ENCODE measurements at regions not wholly inside any gene's neighbourhood (a gene's known extent, or its start where the extent isn't known, plus 50 kb on each side); places are given as distances from the start of the nearest gene placed in this dataset.
"Not testable (repeated sequence)": the region's sequence is repeated elsewhere in the genome, so short reads cannot be mapped to it uniquely, and the experiment has no call there.

DNA sequence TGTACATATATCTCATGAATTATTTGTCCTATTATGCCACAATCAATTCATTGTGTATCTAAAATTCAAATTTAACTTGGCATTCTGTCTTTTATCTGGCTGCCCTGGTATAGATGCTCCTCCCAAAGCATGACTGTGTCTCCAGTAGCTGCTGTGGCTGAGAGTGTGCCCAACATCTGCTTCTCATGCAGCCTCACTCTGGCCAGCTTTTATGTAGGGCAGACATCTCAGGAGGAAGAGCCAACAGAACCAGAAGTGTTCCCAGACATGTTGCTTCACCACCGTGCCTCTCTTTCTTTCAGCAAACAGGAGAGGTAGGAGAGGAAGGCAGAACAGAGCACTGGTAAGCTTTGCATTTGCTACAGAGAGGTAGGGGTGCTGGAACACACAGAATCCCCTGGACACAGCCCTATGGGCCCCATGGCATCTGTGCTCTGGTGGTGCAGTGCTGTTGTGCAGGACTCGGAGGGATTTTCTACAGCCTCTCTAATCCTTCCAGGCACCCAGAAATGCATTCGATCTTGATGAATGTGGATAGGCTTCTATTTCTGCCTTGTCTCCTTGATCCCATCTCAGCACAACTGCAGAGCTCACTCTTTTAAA is 637.1 kb downstream of the UTRN start:
- intact Hi-C loops (cut with DNase I) = no loop called here
- Histone ChIP-seq H3K27ac (peak overlapping the region in 1 of 4 donors; percentile 4), H3K27me3 (no peaks in the 10 kb centered on the region), H3K4me1 (peaks cover 21% of the 10 kb centered on the region), H3K4me3 (no peak overlapping the region), H3K36me3 (replicated peaks in 1 of 2; ENCODE audit: insufficient read depth in 1 of 2, low read depth in 2 of 2) (no peaks in the 10 kb centered on the region), H3K9me3 (no peaks in the 10 kb centered on the region)
- TF ChIP-seq POLR2A (IDR thresholded peaks at IDR 0.05) = no peak
- 57 to 64% methylated on average over 3 of the region's 3 CpGs for WGBS, 2 donors
- peak; percentile 41 for ATAC-seq
- peak in 2 of 4 donors; percentile 3 to 14 for DNase-seq

DNA sequence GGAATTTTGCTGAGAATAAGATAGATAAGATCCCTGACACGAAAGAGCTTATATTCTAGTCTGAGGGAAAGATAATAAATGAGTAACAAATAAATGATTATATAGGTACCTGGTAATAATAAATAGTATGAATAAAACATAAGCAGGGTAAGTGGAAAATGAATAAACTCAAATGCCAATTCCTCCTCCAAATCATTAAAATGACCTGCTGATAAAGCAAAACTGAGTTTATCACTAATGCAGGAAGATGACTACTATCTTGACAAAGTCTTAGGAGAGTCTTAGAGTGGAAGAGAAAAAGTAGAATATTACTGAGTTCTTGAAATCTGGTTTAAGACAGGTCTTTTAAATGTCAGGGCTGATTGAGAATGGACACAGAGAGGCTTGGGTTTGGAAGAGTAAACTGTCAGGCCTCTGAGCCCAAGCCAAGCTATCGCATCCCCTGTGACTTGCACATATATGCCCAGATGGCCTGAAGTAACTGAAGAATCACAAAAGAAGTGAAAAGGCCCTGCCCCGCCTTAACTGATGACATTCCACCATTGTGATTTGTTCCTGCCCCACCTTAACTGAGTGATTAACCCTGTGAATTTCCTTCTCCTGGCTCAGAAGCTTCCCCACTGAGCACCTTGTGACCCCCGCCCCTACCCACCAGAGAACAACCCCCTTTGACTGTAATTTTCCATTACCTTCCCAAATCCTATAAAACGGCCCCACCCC is 637.8 kb downstream of the UTRN start:
- H3K27me3 ChIP-seq; intact Hi-C loops (cut with DNase I); DNase-seq; H3K4me3 ChIP-seq; H3K27ac ChIP-seq; H3K36me3 ChIP-seq (replicated peaks in 1 of 2; ENCODE audit: insufficient read depth in 1 of 2, low read depth in 2 of 2); ATAC-seq; H3K9me3 ChIP-seq: not testable (repeated sequence)
- peaks cover 21% of the 10 kb centered on the region for H3K4me1 ChIP-seq
- 76 to 77% methylated on average over 5 of the region's 5 CpGs for WGBS, 2 donors

DNA sequence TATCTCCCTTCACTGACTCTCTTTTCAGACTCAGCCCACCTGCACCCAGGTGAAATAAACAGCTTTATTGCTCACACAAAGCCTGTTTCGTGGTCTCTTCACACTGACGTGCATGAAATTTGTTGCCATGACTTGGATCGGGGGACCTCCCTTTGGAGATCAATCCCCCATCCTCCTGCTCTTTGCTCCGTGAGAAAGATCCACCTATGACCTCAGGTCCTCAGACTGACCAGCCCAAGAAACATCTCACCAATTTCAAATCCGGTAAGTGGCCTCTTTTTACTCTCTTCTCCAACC is 638.3 kb downstream of the UTRN start:
- peaks cover 21% of the 10 kb centered on the region for H3K4me1 ChIP-seq
- ATAC-seq; H3K36me3 ChIP-seq (replicated peaks in 1 of 2; ENCODE audit: insufficient read depth in 1 of 2, low read depth in 2 of 2); H3K4me3 ChIP-seq; H3K27ac ChIP-seq; H3K9me3 ChIP-seq; intact Hi-C loops (cut with DNase I); H3K27me3 ChIP-seq; DNase-seq: not testable (repeated sequence)
- WGBS, 2 donors = 75 to 94% methylated on average over 5 of the region's 5 CpGs

DNA sequence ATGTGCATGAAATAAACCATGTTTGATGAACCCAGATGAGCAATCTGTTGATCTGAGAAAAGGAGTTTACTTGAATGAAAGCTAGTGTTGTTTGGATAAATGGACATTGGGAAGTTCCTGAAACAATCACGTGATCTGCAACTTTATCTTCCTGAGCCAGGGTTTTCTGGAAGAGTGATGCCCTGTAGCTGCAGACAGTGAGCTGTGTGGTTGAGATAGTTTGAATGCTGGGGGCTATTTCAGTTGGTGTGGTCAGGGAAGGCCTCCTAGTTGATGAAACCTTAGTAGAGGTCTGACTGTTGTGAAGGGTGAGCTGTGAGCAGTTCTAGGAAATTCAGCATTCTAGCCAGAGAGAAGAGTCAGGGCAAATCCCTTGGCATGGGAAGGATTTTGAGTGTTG is 643.7 kb downstream of the UTRN start:
- TF ChIP-seq, protein P1, sequence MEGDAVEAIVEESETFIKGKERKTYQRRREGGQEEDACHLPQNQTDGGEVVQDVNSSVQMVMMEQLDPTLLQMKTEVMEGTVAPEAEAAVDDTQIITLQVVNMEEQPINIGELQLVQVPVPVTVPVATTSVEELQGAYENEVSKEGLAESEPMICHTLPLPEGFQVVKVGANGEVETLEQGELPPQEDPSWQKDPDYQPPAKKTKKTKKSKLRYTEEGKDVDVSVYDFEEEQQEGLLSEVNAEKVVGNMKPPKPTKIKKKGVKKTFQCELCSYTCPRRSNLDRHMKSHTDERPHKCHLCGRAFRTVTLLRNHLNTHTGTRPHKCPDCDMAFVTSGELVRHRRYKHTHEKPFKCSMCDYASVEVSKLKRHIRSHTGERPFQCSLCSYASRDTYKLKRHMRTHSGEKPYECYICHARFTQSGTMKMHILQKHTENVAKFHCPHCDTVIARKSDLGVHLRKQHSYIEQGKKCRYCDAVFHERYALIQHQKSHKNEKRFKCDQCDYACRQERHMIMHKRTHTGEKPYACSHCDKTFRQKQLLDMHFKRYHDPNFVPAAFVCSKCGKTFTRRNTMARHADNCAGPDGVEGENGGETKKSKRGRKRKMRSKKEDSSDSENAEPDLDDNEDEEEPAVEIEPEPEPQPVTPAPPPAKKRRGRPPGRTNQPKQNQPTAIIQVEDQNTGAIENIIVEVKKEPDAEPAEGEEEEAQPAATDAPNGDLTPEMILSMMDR (IDR thresholded peaks at IDR 0.05) = no peak
- TF ChIP-seq POLR2A (IDR thresholded peaks at IDR 0.05) = no peak
- intact Hi-C loops (cut with DNase I) = no loop called here
- Histone ChIP-seq H3K4me1 (no peaks in the 10 kb centered on the region), H3K27ac (no peak overlapping the region), H3K36me3 (replicated peaks in 1 of 2; ENCODE audit: insufficient read depth in 1 of 2, low read depth in 2 of 2) (no peaks in the 10 kb centered on the region), H3K27me3 (no peaks in the 10 kb centered on the region), H3K9me3 (no peaks in the 10 kb centered on the region), H3K4me3 (no peak overlapping the region)
- DNase-seq (no peak), ATAC-seq (no peak)
- 93 to 100% methylated on average over 1 of the region's 1 CpG for WGBS, 2 donors

GRCh38 chr6:144929262-144929661 is 644.1 kb downstream of the UTRN start:
- 77 to 90% methylated on average over 1 of the region's 1 CpG for WGBS, 2 donors

More at GRCh38 chr6:144929262-144929661, 644.1 kb downstream of the UTRN start:
- Histone ChIP-seq H3K27me3 (no peaks in the 10 kb centered on the region), H3K9me3 (no peaks in the 10 kb centered on the region), H3K27ac (no peak overlapping the region), H3K36me3 (replicated peaks in 1 of 2; ENCODE audit: insufficient read depth in 1 of 2, low read depth in 2 of 2) (no peaks in the 10 kb centered on the region), H3K4me3 (no peak overlapping the region), H3K4me1 (no peaks in the 10 kb centered on the region)
- ATAC-seq = no peak
- DNase-seq = no peak
- no peak for TF ChIP-seq POLR2A (IDR thresholded peaks at IDR 0.05)
- TF ChIP-seq, protein P1 (IDR thresholded peaks at IDR 0.05) = no peak
- intact Hi-C loops (cut with DNase I) = no loop called here
